Mucosa of stomach (tissue), 1 donor: ENCODE measurements at regions not wholly inside any gene's neighbourhood (a gene's known extent, or its start where the extent isn't known, plus 50 kb on each side); places are given as distances from the start of the nearest gene placed in this dataset.

Source experiments
- H3K27me3 ChIP-seq: one replicate; pipeline ENCODE4 v1.7.0; 2013; ENCODE audit warnings: mild to moderate bottlenecking, low read length; ENCODE audit not compliant: control insufficient read depth, insufficient read depth
- H3K36me3 ChIP-seq: one replicate; pipeline ENCODE4 v1.7.0; 2013; ENCODE audit warnings: low read length; ENCODE audit not compliant: control insufficient read depth, insufficient read depth
- H3K4me1 ChIP-seq: one replicate; pipeline ENCODE4 v1.7.0; 2013; ENCODE audit warnings: mild to moderate bottlenecking, low read length; ENCODE audit not compliant: control insufficient read depth, insufficient read depth
- H3K4me3 ChIP-seq: one replicate; pipeline ENCODE4 v1.7.0; 2013; ENCODE audit warnings: low read length
- H3K9ac ChIP-seq: one replicate; pipeline ENCODE4 v1.7.0; 2013; ENCODE audit warnings: mild to moderate bottlenecking, low read length, moderate library complexity
- H3K9me3 ChIP-seq: one replicate; pipeline ENCODE4 v1.7.0; 2013; ENCODE audit warnings: mild to moderate bottlenecking, low read length, moderate library complexity; ENCODE audit not compliant: control insufficient read depth
- donor health status: Pancreatic carcinoma.

- Histone ChIP-seq H3K4me3 (no peak overlapping the region), H3K9me3 (no peaks in the 10 kb centered on the region), H3K27me3 (peaks cover 8% of the 10 kb centered on the region), H3K36me3 (no peaks in the 10 kb centered on the region), H3K4me1 (peaks cover 2% of the 10 kb centered on the region), H3K9ac (no peak overlapping the region)
These were observed 92.7 kb downstream of the TMEM100 start for GRCh38 chr17:55629995-55630394.

- Histone ChIP-seq H3K4me1 (no peaks in the 10 kb centered on the region), H3K4me3 (no peak overlapping the region), H3K36me3 (no peaks in the 10 kb centered on the region), H3K9me3 (no peaks in the 10 kb centered on the region), H3K9ac (no peak overlapping the region), H3K27me3 (peaks cover 8% of the 10 kb centered on the region)
These were observed 97.1 kb downstream of the TMEM100 start for GRCh38 chr17:55625521-55625920.

- H3K9me3 ChIP-seq = no peaks in the 10 kb centered on the region
- H3K9ac ChIP-seq = no peak overlapping the region
- H3K36me3 ChIP-seq = no peaks in the 10 kb centered on the region
- H3K4me1 ChIP-seq = no peaks in the 10 kb centered on the region
- H3K27me3 ChIP-seq = peaks cover 8% of the 10 kb centered on the region
- H3K4me3 ChIP-seq = no peak overlapping the region
These were observed 97.8 kb downstream of the TMEM100 start for GRCh38 chr17:55624772-55625433.

- H3K36me3 ChIP-seq = no peaks in the 10 kb centered on the region
- no peak overlapping the region for H3K4me3 ChIP-seq
- no peaks in the 10 kb centered on the region for H3K4me1 ChIP-seq
- no peaks in the 10 kb centered on the region for H3K9me3 ChIP-seq
- no peak overlapping the region for H3K9ac ChIP-seq
- peaks cover 6% of the 10 kb centered on the region for H3K27me3 ChIP-seq
These were observed 100.1 kb downstream of the TMEM100 start for GRCh38 chr17:55622547-55622946.

GRCh38 chr17:55620945-55621344 is 101.7 kb downstream of the TMEM100 start:
- Histone ChIP-seq H3K4me3 (no peak overlapping the region), H3K27me3 (no peaks in the 10 kb centered on the region), H3K9me3 (no peaks in the 10 kb centered on the region), H3K4me1 (no peaks in the 10 kb centered on the region), H3K36me3 (no peaks in the 10 kb centered on the region), H3K9ac (no peak overlapping the region)

GRCh38 chr17:55620023-55620422 is 102.6 kb downstream of the TMEM100 start:
- Histone ChIP-seq H3K9ac (no peak overlapping the region), H3K4me3 (no peak overlapping the region)

GRCh38 chr17:55617441-55617840 is 105.2 kb downstream of the TMEM100 start:
- Histone ChIP-seq H3K27me3 (no peaks in the 10 kb centered on the region), H3K36me3 (no peaks in the 10 kb centered on the region), H3K9me3 (no peaks in the 10 kb centered on the region), H3K4me3 (no peak overlapping the region), H3K9ac (no peak overlapping the region), H3K4me1 (no peaks in the 10 kb centered on the region)

More at GRCh38 chr17:55620023-55620422, 102.6 kb downstream of the TMEM100 start:
- no peaks in the 10 kb centered on the region for H3K9me3 ChIP-seq
- no peaks in the 10 kb centered on the region for H3K36me3 ChIP-seq
- no peaks in the 10 kb centered on the region for H3K27me3 ChIP-seq
- H3K4me1 ChIP-seq = no peaks in the 10 kb centered on the region

- Histone ChIP-seq H3K4me3 (no peak overlapping the region), H3K36me3 (no peaks in the 10 kb centered on the region), H3K27me3 (no peaks in the 10 kb centered on the region), H3K9me3 (no peaks in the 10 kb centered on the region), H3K9ac (no peak overlapping the region), H3K4me1 (no peaks in the 10 kb centered on the region)
These were observed 102.8 kb upstream of the SMIM36 start for GRCh38 chr17:55614061-55614460.

GRCh38 chr17:55612691-55613141 is 101.5 kb upstream of the SMIM36 start:
- Histone ChIP-seq H3K4me3 (no peak overlapping the region), H3K27me3 (no peaks in the 10 kb centered on the region), H3K9me3 (no peaks in the 10 kb centered on the region), H3K4me1 (no peaks in the 10 kb centered on the region), H3K9ac (no peak overlapping the region), H3K36me3 (no peaks in the 10 kb centered on the region)

GRCh38 chr17:55607731-55608341 is 96.6 kb upstream of the SMIM36 start:
- no peaks in the 10 kb centered on the region for H3K27me3 ChIP-seq
- no peak overlapping the region for H3K9ac ChIP-seq
- H3K9me3 ChIP-seq = no peaks in the 10 kb centered on the region
- no peaks in the 10 kb centered on the region for H3K36me3 ChIP-seq
- H3K4me1 ChIP-seq = peaks cover 3% of the 10 kb centered on the region
- no peak overlapping the region for H3K4me3 ChIP-seq

- Histone ChIP-seq H3K27me3 (no peaks in the 10 kb centered on the region), H3K9me3 (no peaks in the 10 kb centered on the region), H3K9ac (no peak overlapping the region), H3K4me1 (peaks cover 3% of the 10 kb centered on the region), H3K4me3 (no peak overlapping the region), H3K36me3 (no peaks in the 10 kb centered on the region)
These were observed 95.2 kb upstream of the SMIM36 start for GRCh38 chr17:55606488-55606815.

GRCh38 chr17:55605705-55606487 is 94.6 kb upstream of the SMIM36 start:
- Histone ChIP-seq H3K36me3 (no peaks in the 10 kb centered on the region), H3K4me1 (peaks cover 3% of the 10 kb centered on the region), H3K9ac (no peak overlapping the region), H3K9me3 (no peaks in the 10 kb centered on the region), H3K27me3 (no peaks in the 10 kb centered on the region), H3K4me3 (no peak overlapping the region)
